ENCODE measurements at regions not wholly inside any gene's neighbourhood (a gene's known extent, or its start where the extent isn't known, plus 50 kb on each side); places are given as distances from the start of the nearest gene placed in this dataset.

DNA sequence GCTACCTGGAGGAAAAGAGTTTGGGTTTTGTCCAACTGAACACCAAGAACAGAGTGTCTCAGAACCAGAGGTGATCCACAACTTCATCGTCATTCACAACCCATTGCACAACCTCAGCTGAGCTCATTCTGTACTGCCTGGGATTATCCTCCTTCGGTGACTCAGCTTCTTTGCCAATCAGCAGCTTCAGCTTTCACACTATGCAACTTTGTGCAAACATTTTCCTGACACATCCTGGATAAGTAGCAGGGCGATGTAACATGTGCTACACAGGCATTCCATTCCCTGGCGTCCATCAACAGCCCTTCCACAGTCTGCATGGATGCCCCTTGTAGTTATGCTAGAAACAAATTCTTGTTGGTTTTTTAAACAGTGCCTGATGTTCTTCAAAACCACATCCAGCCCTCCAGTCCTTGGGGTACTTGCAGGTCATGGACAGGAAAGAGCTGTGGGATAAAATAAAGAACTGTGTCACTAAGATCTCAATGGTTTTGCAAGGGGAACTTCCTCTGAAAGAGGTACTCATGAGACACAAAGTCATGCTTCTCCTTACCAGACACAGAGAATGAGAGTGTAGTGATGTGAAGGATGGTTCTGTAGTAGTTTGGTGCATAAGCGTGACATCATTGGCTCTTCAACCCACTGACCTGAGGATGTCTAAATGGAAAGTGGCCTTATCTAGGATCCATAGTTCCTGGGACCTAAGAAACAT, 478.5 kb downstream of the KIF20B start:
- TF ChIP-seq, protein P1, sequence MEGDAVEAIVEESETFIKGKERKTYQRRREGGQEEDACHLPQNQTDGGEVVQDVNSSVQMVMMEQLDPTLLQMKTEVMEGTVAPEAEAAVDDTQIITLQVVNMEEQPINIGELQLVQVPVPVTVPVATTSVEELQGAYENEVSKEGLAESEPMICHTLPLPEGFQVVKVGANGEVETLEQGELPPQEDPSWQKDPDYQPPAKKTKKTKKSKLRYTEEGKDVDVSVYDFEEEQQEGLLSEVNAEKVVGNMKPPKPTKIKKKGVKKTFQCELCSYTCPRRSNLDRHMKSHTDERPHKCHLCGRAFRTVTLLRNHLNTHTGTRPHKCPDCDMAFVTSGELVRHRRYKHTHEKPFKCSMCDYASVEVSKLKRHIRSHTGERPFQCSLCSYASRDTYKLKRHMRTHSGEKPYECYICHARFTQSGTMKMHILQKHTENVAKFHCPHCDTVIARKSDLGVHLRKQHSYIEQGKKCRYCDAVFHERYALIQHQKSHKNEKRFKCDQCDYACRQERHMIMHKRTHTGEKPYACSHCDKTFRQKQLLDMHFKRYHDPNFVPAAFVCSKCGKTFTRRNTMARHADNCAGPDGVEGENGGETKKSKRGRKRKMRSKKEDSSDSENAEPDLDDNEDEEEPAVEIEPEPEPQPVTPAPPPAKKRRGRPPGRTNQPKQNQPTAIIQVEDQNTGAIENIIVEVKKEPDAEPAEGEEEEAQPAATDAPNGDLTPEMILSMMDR (conservative IDR thresholded peaks at IDR 0.05; ENCODE audit: low read depth, low read length), result no peak
- H3K9ac ChIP-seq, result no peak overlapping the region
- no peaks in the 10 kb centered on the region for H3K4me1 ChIP-seq (ENCODE audit: low read depth, poor library complexity, severe bottlenecking)
- H3K36me3 ChIP-seq (ENCODE audit: insufficient read depth), result no peaks in the 10 kb centered on the region
- H2AFZ ChIP-seq (ENCODE audit: low read depth), result no peak overlapping the region
- no peak overlapping the region for H3K27ac ChIP-seq
- H3K27me3 ChIP-seq (ENCODE audit: insufficient read depth, low read depth), result no peaks in the 10 kb centered on the region
- H3K4me3 ChIP-seq (IDR thresholded peaks at IDR 0.05; ENCODE audit: insufficient read depth, low read depth, low read length), result no peak overlapping the region
- H3K79me2 ChIP-seq (ENCODE audit: insufficient read depth, low read depth), result no peaks in the 10 kb centered on the region
- H4K20me1 ChIP-seq (ENCODE audit: insufficient read depth), result no peaks in the 10 kb centered on the region
- no peak overlapping the region for H3K4me2 ChIP-seq

DNA sequence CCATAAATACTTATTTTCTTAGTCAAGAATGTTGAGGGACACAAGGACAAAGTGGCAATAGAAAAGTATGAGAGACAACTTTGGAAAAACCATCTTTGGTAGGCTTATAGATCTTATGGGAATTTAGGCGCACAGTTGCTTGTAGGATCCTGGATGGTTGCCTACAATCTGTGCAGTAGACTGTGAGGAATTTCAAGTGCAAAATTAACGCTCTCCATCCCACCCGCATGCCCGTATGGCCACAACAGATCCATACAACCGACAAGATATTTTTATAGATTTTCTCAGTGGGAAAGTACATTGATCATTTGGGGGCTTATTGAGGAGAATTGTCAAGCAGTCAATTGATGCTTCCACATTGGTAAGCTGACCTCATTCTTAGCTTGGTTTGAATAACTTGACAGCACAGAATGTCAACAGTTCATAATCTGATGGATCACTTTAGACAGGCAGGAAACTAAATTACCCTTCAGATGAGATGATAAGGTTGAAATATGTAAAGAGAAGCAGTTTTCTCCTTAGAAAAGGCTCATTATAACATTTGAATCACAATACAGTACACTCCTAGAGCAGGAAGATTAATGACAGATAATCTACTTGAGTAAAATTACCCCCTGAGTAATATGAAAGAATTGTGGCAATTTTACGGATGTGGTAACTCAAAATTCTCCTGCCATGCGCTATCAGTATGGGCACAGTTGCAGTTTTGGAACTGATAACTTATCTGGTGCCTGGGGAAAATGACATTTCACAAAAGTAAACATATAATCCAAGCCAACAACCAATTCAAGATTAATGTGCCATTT, 479.7 kb downstream of the KIF20B start:
- Histone ChIP-seq H3K27ac (no peak overlapping the region), H3K36me3 (ENCODE audit: insufficient read depth) (no peaks in the 10 kb centered on the region), H3K9ac (no peak overlapping the region), H3K4me2 (no peak overlapping the region), H3K4me1 (ENCODE audit: low read depth, poor library complexity, severe bottlenecking) (no peaks in the 10 kb centered on the region), H3K27me3 (ENCODE audit: insufficient read depth, low read depth) (no peaks in the 10 kb centered on the region), H4K20me1 (ENCODE audit: insufficient read depth) (no peaks in the 10 kb centered on the region), H3K79me2 (ENCODE audit: insufficient read depth, low read depth) (no peaks in the 10 kb centered on the region), H2AFZ (ENCODE audit: low read depth) (no peak overlapping the region), H3K4me3 (IDR thresholded peaks at IDR 0.05; ENCODE audit: insufficient read depth, low read depth, low read length) (no peak overlapping the region)
- TF ChIP-seq, protein P1 (conservative IDR thresholded peaks at IDR 0.05; ENCODE audit: low read depth, low read length), result no peak

DNA sequence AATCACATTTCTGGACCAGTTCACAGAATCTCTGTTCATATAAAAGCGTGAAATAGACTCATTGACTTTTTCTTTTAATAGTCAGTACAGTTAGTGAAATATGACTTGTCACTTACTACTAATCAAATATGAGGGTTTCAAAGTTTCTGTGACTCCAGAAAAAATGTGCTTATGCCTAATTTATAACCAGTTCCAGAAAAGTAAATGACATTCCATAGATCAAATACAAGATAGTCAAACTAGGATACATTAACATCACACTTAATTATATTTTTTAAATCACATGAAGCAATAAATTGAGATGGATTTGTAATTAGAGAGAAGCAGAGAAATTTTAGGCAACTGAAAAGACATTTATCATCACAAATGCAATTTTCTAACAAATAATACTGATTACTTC, 491.4 kb downstream of the KIF20B start:
- TF ChIP-seq, protein P1 (conservative IDR thresholded peaks at IDR 0.05; ENCODE audit: low read depth, low read length), result no peak
- Histone ChIP-seq H3K4me3 (IDR thresholded peaks at IDR 0.05; ENCODE audit: insufficient read depth, low read depth, low read length) (no peak overlapping the region), H3K4me2 (no peak overlapping the region), H3K27me3 (ENCODE audit: insufficient read depth, low read depth) (no peaks in the 10 kb centered on the region), H3K79me2 (ENCODE audit: insufficient read depth, low read depth) (no peaks in the 10 kb centered on the region), H3K36me3 (ENCODE audit: insufficient read depth) (no peaks in the 10 kb centered on the region), H3K9ac (no peak overlapping the region), H2AFZ (ENCODE audit: low read depth) (no peak overlapping the region), H4K20me1 (ENCODE audit: insufficient read depth) (no peaks in the 10 kb centered on the region), H3K27ac (no peak overlapping the region), H3K4me1 (ENCODE audit: low read depth, poor library complexity, severe bottlenecking) (no peaks in the 10 kb centered on the region)

DNA sequence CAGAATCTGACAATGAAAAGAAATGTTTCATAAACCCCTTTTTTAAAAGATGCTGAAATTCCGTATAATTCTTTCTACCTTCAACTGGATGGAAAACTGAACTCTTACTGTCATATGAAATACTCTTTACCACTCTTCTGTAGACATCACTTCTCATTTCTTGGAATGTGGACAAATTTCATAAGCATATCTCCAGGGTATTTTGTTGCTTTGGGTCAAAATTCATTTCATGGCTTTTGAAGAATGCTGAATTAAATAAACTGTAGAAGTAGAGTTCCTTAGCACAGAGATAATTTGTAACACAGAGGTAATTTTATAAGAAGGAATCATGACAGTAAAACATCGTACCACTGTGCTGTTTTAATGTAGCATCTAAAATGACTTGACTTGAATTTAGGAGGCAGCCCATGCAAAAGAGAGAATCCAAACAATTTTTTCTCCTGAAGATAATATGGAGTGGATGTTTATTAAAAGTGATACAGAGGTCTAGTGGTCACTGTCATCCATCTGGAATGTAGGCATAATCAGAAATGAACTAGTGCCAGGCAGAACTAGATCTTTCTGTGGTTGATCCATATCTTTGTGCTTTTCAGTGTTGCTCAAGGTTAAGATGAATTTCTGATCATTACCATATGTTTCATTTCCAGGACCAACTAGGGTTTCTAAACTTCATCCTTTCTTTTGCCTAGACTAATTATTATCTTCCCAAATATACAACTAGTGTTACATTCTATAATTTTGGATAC, 492.0 kb downstream of the KIF20B start:
- H3K79me2 ChIP-seq (ENCODE audit: insufficient read depth, low read depth), result no peaks in the 10 kb centered on the region
- TF ChIP-seq, protein P1 (conservative IDR thresholded peaks at IDR 0.05; ENCODE audit: low read depth, low read length), result no peak
- no peaks in the 10 kb centered on the region for H3K36me3 ChIP-seq (ENCODE audit: insufficient read depth)
- H3K4me3 ChIP-seq (IDR thresholded peaks at IDR 0.05; ENCODE audit: insufficient read depth, low read depth, low read length), result no peak overlapping the region
- no peak overlapping the region for H3K9ac ChIP-seq
- no peaks in the 10 kb centered on the region for H3K27me3 ChIP-seq (ENCODE audit: insufficient read depth, low read depth)
- H4K20me1 ChIP-seq (ENCODE audit: insufficient read depth), result no peaks in the 10 kb centered on the region
- H3K4me2 ChIP-seq, result no peak overlapping the region
- H3K4me1 ChIP-seq (ENCODE audit: low read depth, poor library complexity, severe bottlenecking), result no peaks in the 10 kb centered on the region
- H3K27ac ChIP-seq, result no peak overlapping the region
- H2AFZ ChIP-seq (ENCODE audit: low read depth), result no peak overlapping the region

Measured in KMS-11 (cell line).